Suprapubic skin (tissue), 3 donors: ENCODE measurements at regions not wholly inside any gene's neighbourhood (a gene's known extent, or its start where the extent isn't known, plus 50 kb on each side); places are given as distances from the start of the nearest gene placed in this dataset.

Source experiments
- POLR2AphosphoS5 ChIP-seq, 3 donors: sonication (generic); formaldehyde crosslinking; IDR thresholded peaks; one replicate each; pipeline ENCODE4 v1.6.1; 2017; ENCODE audit warnings: antibody characterized with exemption in 3 of 3
- TF ChIP-seq, protein P1 (sequence below), 2 donors: fragments of 200-600 bp in 1 of 2; fragments of 450-650 bp in 1 of 2; sonication (generic) in 1 of 2; IDR thresholded peaks; one replicate each; pipeline ENCODE4 v1.5.1; 2016 to 2019; ENCODE audit warnings: antibody characterized with exemption in 2 of 2, mild to moderate bottlenecking in 1 of 2, moderate library complexity in 1 of 2

GRCh38 chr2:172214252-172214651, 111.6 kb upstream of the DLX2 start:
- TF ChIP-seq POLR2AphosphoS5 (IDR thresholded peaks at IDR 0.05): no peak
- TF ChIP-seq, protein P1, sequence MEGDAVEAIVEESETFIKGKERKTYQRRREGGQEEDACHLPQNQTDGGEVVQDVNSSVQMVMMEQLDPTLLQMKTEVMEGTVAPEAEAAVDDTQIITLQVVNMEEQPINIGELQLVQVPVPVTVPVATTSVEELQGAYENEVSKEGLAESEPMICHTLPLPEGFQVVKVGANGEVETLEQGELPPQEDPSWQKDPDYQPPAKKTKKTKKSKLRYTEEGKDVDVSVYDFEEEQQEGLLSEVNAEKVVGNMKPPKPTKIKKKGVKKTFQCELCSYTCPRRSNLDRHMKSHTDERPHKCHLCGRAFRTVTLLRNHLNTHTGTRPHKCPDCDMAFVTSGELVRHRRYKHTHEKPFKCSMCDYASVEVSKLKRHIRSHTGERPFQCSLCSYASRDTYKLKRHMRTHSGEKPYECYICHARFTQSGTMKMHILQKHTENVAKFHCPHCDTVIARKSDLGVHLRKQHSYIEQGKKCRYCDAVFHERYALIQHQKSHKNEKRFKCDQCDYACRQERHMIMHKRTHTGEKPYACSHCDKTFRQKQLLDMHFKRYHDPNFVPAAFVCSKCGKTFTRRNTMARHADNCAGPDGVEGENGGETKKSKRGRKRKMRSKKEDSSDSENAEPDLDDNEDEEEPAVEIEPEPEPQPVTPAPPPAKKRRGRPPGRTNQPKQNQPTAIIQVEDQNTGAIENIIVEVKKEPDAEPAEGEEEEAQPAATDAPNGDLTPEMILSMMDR (IDR thresholded peaks at IDR 0.05): no peak
